ENCODE measurements at regions not wholly inside any gene's neighbourhood (a gene's known extent, or its start where the extent isn't known, plus 50 kb on each side); places are given as distances from the start of the nearest gene placed in this dataset.
"Not testable (repeated sequence)": the region's sequence is repeated elsewhere in the genome, so short reads cannot be mapped to it uniquely, and the experiment has no call there.

DNA sequence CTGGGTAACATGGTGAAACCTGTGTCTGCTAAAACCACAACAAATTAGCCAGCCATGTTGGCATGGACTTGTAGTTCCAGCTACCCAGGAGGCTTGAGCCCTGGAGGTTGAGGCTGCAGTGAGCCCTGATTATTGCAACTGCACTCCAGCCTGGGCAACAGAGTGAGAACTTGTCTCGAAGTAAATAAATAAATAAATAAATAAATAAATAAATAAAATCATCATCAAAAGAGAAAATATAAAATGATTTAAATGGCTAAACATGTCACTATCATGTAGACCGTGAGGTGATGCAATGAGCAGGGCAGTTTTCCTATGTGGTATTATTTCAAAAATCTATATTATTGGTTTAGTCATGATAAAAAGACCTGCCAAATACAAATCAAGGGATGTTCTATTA, 2074.3 kb downstream of the PCDH9 start:
- DNase-seq, result no peak

DNA sequence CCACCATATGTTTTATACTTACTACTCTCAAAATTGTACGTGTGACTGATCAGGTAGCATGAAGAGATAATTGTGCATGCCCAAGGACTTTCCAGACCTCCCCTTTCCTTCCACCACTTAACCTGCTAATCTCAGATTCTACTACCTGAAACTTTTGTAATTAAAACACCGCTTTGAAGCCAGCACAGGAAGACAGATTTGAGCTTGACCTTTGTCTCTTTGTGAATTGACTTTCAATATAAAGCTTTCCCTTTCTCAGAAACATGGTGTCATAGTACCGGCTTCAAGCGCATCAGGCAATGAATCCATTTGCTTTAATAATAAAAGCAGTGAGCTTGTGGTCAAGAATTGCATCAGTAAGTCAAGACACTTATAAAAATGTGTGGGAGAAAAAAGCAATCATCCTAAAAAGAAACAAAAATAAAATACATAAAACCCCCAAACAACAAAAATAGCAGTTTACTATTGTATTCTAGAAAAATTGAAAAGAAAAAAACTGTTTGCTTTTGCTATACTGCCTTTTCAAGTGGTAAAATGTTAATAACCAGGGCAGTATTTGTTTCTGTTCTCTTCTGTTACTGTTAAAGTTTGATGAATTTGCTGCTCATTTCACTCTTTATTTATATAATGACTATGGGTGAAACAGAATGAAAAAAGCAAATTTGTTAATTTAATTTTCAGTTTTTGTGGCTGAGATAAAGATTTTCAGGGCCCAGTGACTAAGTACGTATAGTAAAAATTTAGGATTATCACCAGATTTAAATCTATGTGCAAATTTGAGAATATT, 2075.3 kb downstream of the PCDH9 start:
- DNase-seq, result no peak

DNA sequence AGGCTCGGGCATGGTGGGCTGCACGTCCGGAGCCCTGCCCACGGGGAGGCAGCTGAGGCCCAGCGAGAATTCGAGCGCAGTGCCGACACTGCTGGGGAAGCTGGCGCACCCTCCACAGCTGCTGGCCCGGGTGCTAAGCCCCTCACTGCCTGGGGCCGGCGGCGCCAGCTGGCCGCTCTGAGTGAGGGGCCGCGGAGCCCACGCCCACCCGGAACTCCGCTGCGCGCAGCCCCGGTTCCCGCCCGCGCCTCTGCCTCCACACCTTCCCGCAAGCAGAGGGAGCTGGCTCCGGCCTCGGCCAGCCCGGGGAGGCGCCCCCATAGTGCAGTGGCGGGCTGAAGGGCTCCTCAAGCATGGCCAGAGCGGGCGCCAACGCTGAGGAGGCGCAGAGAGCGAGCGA, 2080.4 kb downstream of the PCDH9 start:
- no peak for DNase-seq

DNA sequence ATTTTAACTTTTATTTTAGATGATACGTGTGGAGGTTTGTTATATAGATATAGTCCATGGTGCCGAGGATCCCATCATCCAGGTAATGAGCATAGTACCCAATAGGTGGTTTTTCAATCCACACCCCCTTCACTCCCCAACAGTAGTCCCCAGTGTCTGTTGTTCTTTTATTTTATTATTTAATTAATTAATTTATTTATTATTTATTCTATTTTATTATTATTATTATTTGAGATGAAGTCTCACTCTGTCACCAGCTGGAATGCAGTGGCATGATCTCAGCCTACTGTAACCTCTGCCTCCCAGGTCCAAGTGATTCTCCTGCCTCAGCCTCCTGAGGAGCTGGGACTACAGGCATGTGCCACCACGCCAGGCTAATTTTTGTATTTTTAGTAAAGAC, 2086.2 kb downstream of the PCDH9 start:
- DNase-seq, result no peak

DNA sequence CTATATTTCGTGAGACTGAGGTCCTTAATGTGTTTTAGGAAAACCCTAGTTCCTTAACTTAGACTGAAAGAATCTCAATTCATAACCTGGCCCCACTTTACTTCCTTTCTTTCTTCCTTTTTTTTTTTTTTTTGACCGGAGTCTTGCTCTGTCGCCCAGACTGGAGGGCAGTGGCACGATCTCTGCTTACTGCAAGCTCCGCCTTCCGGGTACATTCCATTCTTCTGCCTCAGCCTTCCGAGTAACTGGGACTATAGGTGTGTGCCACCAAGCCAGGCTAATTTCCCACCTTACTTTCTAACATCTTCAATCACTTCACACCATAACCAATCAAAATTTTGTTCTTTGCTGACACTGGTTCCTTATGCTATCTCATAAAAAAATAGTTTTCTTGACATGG, 2097.0 kb downstream of the PCDH9 start:
- DNase-seq, result no peak

DNA sequence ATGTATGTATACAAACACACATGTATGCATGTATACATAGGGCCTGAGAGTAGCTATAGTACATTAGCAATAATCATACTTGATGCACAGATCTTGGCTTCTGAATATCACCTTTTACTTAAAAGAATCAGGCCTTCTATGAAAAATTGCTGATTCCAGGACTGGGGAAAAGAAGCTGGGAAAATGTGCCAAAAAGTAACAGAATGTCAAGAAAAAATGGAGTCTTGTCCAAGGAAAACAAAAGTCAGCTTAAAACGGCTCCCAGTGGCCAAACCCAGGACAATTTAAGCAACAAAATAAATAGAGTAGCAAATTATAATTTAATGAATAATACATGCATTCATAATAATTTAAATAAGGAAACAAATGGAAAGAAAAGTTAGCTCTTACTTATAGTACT, 2104.9 kb downstream of the PCDH9 start:
- DNase-seq, result no peak

DNA sequence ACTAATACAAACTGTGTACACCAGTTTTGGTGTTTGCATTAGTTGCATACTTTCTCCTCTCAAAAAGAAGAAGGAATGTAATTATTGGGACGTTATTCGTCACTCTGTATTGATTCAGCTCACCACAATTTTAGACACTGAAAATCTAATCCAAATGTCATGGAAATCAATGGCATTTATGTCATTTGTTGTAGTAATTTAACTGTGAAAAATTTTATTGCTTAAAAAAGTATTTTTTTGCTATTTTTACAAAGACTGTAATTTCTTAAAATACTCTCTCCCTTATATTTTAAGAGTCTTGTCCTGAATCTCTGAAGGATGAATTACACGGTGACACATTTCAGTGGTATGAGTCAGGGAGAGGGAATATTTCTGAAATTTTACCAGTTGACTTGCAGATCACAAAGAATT, 2117.6 kb downstream of the PCDH9 start:
- no peak for DNase-seq

DNA sequence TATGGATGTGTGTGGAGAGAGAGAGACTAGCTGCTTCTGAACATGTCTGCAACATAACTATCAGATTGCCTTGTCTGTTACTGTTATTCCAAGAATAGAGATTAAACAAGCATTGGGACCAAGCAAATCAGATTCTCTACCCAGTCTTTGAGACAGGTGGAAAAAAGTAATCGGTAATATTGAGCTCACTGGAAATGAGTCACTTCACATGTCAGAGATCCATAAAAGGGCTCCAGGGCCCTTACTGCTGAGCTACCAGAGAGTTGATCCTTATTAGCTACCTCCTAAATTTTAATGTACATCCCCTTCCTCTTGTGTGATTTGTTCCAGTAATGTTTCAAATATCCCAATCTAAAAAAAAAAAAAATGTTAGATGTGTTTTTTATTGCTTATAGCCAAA, 2118.0 kb downstream of the PCDH9 start:
- DNase-seq, result no peak

DNA sequence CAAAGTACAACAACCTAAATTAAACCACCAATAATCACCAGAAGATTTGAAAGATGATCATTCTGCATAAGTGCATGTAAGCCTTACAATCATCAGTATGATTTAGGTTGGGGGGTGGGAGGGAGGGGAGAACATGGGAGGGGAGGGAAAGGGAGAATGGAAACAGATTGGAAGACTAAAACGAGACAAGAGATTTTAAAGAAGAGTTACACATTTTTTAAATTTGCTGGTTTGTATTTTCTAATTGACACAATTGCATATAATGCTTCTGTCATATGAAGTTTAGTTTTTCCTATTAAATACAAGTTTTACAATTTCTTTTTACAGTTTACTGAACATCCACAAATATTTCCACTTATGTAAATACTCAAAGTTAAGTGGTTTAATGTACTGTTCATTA, 2118.9 kb downstream of the PCDH9 start:
- DNase-seq, result no peak

DNA sequence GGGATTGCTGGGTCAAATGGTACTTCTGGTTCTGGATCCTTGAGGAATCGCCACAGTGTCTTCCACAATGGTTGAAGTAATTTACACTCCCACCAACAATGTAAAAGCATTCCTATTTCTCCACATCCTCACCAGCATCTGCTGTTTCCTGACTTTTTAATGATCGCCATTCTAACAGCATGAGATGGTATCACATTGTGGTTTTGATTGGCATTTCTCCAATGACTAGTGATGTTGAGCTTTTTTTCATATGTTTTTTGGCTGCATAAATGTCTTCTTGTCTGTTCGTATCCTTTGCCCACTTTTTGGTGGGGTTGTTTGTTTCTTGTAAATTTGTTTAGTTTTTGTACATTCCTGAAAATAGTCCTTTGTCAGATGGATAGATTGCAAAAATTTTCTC, 2125.7 kb downstream of the PCDH9 start:
- not testable (repeated sequence) for DNase-seq

DNA sequence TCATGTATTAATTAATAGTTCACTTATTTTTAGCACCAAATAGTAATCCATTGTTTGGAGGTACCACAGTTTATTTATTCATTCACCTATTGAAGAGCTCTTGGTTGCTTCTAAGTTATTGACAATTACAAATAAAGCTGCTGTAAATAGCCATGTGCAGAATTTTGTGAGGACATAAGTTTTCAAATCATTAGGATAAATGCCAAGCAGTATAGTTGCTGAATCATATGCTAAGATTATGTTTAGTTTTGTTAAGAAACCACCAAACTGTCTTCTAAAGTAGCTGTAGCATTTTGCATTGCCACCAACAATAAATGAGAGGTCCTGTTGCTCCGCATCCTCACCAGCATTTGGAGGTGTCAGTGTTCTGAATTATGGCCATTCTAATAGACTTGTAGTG, 2126.8 kb downstream of the PCDH9 start:
- no peak for DNase-seq

DNA sequence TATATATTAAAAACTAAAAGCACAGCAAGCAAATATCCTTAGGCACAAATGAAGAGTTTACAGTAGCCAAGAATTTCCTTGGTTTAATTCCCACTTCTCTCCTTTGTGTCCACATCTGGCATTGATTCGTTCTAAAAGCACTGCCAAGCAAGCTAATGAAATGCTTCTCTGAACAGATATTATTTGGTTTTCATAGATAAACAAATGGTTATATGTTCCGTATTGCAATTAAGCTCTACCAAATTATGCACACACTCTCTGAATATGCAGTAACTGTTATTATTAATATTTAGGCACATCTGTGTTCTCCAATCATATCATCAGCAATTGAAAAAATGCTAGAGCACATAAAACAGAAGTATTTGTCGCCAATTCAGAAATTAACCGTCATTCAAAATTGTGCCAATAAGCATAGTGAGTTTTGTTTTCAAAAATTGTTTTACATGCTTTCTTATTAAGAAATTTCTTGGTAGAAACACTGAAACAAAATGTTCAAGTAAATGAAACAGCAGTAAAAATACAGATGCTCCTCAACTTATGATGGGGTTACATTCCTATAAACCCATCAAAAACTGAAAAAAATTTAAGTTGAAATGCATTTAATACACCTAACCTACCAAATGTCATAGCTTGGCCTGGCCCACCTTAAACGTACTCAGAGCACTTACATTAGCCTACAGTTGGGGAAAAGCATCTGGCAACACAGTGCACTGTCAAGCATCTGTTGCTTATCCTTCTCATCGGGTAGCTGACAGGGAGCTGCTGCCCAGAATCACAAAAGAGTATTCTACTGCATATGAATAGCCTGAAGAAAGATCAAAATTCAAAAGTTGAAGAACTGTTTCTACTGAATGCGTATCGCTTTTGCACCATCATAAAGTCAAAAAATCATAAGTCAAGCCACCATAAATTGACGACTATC, 2134.7 kb downstream of the PCDH9 start:
- DNase-seq, result peak; percentile 34 to 49

DNA sequence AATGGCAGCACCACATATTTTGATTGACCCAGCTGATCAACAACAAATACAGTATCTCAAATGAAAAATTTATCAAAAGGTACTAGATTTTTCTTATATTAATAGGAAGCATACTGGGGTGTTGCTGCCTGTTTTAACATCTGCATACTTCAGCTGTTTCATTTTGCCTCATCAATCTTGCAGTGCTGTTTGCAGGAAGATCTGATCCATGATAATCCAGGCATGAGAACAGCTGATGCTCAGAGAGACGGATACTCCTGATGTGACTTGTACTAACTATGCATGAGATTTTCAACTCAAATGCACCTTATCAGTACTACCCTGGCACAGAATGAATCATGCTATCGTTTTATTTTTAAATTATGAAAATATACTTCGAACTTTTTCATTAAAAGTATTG, 2136.8 kb downstream of the PCDH9 start:
- no peak for DNase-seq

DNA sequence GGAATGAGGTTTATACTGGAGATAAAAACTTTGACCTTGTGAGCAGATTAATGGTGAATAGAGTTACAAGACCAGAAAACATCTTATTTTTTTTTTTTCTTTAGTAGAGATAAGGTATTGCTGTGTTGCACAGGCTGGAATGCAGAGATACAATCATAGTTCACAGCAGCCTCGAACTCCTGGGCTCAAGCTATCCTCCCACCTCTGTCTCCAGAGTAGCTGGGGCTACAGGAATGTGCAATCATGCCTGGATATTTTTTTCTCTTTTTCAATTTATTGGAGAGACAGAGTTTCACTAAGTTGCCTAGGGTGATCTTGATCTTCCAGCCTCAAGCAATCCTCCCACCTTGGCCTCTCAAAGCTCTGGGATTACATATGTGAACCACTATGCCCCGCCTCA, 2139.1 kb downstream of the PCDH9 start:
- no peak for DNase-seq

DNA sequence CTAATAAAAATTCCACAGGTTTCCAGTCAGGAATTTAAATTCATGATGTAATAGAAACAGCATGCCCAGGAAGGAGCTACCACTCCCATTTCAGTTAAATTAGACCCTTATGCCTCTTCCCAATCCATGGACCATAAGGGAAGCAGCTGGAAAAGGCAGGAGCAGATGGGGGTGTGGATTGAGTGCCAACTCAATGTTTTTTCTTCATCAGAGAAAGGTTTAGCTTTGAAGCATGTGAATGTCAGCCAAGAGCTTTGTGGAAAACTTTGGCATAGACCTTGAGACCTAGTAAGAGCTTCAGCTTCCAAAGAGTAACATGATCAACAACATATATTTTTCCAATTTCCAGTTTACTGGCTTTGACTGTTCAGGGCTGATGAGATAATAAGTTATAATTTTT, 2139.9 kb downstream of the PCDH9 start:
- DNase-seq, result no peak

DNA sequence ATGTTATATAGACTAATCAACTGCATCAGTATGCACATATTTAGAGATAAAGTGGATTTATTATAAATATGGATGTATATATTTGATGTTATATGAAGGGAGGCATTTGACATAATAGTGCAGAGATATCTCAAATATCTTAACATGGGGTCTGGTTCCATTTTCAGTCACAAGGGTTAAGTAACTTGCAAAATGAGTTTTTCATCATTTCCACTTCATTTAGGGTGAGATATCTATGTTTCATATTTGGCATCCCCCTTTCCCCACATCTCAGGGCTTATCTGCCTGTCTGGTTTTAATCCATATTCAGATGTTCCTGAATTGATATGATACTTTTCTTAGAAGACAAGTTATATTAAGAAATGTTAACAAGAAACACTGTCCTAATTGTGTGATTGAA, 2141.2 kb downstream of the PCDH9 start:
- peak; percentile 29 to 34 for DNase-seq

DNA sequence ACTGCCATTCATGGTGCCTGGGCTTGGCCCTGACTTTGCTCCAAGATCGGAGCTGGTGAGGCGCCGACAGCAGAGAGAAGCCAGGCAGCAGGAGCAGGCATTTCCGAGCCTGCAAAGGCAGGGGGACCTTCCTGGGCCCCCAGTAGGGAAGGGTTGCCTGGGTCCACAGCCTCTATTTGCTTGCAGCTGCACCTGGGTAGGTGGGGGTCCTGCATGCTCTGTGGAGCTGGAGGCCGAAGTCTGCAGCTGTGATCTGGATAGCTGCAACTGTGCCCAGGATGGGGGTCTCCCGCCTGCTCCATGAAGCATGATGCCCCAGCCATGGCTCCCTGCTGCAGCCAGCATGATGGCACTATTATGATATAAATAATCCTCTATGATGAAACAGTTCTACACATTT, 2144.2 kb downstream of the PCDH9 start:
- no peak for DNase-seq

DNA sequence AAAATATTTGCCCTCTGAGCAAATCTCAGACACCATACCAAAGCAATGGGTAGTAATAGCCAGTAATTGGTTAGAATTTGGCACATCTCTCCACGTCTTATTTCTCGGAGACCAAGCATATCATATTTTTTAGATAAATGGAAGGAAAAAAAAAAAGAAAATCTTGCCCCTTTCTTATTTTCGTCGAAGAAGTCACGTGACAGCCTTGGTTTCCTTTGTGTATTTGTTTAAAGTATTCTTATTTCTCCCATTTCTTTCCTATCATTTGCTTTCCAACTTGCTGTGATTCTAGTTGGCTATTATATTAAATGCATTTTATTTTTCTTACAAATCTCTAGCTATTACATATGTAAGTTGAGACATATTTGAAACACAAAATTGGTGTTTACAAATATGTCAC, 2155.9 kb downstream of the PCDH9 start:
- no peak for DNase-seq

DNA sequence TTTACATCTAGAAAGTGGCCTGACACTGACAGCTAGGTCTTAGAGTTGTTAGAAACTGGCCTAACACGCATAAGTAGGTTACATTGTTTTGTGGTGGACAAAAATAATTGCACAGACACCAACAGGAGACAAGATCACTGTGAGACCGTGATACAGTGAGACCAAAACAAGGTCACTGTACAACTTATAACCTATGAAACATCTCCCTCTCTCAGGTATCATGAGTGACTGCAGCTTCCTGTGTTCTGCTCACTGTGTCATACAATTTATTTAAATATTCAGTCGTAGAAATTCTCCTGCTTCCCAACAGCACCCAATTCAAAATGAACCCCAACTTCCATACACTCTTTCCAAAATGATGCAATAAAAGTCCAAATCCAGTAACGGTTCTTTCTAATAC, 2165.2 kb downstream of the PCDH9 start:
- DNase-seq, result no peak

DNA sequence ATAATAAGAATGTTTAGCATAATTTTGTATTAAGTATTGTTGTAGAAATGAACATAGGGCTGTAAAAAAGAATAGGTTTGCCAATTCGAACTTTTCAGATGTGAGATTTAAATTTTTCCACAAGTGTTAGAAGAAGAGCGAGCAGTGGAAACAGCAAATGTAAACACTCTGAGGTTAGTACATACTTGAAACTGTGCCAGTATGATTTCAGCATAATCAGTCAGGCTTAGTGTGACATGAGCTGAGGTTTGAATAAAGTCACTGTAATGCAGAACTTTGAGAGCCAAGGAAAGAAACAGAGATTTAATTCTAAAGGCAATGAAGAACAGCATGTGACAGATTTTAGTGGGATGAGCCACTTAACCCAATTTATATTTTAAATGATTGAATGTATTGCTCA, 2166.4 kb downstream of the PCDH9 start:
- DNase-seq, result peak in 1 of 2 donors; percentile 7

DNA sequence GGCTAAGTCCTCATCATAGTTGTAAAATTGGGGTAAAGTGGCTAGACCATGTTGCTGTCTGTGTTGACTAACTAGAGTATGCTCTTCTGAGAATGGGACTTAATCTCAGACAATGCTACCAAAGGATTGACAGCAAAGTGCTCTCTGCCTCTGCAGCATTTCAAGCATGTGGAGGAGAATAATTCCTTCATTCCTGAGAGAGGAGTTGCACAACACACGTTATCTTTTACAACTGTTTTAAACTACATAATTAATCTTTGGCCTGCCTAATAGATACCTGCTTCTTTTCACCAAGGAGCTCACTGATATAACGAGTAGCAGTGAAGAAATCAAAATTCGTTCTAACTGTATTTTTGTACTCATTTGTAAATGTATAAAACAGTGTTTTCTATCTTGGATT, 2172.2 kb downstream of the PCDH9 start:
- no peak for DNase-seq

DNA sequence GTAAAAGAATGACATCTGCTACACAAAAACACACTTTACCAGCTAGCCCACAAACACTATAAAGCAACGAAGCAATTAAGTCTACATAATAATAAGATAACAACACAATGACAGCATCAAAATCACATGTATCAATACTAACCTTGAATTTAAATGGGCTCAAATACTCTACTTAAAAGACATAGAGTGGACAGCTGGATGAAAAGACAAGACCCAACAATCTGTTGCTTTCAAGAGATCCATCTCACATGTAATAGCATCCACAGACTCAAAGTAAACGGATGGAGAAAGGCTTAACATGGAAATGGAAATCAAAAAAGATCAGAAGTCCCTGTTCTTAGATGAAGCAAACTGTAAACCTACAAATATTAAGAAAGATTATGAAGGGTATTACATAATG, 2175.9 kb downstream of the PCDH9 start:
- no peak for DNase-seq

DNA sequence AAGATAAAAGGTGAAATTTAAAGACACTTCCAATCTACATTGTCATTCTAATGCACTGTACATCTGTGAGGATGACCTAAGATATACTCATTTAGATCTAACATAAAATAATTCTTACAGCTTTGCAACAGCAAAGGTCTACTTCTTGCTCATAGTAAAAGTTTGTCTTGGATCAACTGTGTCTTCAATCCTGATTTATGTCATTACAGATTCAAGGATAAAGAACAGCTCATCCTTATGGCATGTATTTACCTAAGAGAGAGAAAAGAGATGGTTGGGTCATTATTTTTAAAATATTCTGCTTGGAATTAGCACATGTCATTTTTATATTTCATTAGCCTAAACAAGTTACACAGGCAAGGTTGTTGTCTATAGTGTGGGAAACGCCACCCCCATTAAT, 2193.1 kb downstream of the PCDH9 start:
- DNase-seq, result no peak
